Natural killer cell (primary cell): ENCODE measurements at regions not wholly inside any gene's neighbourhood (a gene's known extent, or its start where the extent isn't known, plus 50 kb on each side); places are given as distances from the start of the nearest gene placed in this dataset.
"Not testable (repeated sequence)": the region's sequence is repeated elsewhere in the genome, so short reads cannot be mapped to it uniquely, and the experiment has no call there.

Source experiments
- ATAC-seq, 3 donors: fragments of 150-1000 bp in 2 of 3; fragments of 200-7000 bp in 1 of 3; cut with Tn5 transposase; 1 replicate in 1 of 3; 2 replicates in 2 of 3; pipeline ENCODE4 v1.10.0; 2021; ENCODE audit warnings: mild to moderate bottlenecking in 2 of 3, moderate library complexity in 2 of 3
- DNase-seq, 2 donors: peaks; one replicate each; pipeline versions ENCODE4 v3.0.0 to v3.0.0-alpha.2; 2013 to 2021; ENCODE audit warnings: mixed read lengths in 1 of 2
- H3K27ac ChIP-seq: one replicate; pipeline ENCODE4 v1.5.1; 2013; ENCODE audit warnings: mild to moderate bottlenecking, low read length
- H3K27me3 ChIP-seq: one replicate; pipeline ENCODE4 v1.6.1; 2013; ENCODE audit warnings: low read length; ENCODE audit not compliant: control insufficient read depth, insufficient read depth
- H3K36me3 ChIP-seq: one replicate; pipeline ENCODE4 v1.6.1; 2013; ENCODE audit warnings: low read length; ENCODE audit not compliant: control insufficient read depth, insufficient read depth
- H3K4me1 ChIP-seq: one replicate; pipeline ENCODE4 v1.6.1; 2013; ENCODE audit warnings: low read length; ENCODE audit not compliant: control insufficient read depth, insufficient read depth
- H3K4me3 ChIP-seq: one replicate; pipeline ENCODE4 v1.5.1; 2013; ENCODE audit warnings: low read length
- H3K9me3 ChIP-seq: one replicate; pipeline ENCODE4 v1.6.1; 2013; ENCODE audit warnings: low read length; ENCODE audit not compliant: control insufficient read depth, insufficient read depth
- H3K27ac Mint-ChIP-seq, 2 donors: one replicate each; pipeline ENCODE4 v1.8.0; 2022; ENCODE audit warnings: mild to moderate bottlenecking in 2 of 2, mixed read lengths in 2 of 2, moderate library complexity in 1 of 2
- H3K27me3 Mint-ChIP-seq, 2 donors: one replicate each; pipeline ENCODE4 v1.8.0; 2022; ENCODE audit warnings: low read depth in 2 of 2, mixed read lengths in 2 of 2
- H3K36me3 Mint-ChIP-seq: one replicate; pipeline ENCODE4 v1.8.0; 2022; ENCODE audit warnings: mixed read lengths
- H3K4me1 Mint-ChIP-seq, 2 donors: one replicate each; pipeline ENCODE4 v1.8.0; 2022; ENCODE audit warnings: mixed read lengths in 2 of 2
- H3K4me3 Mint-ChIP-seq: one replicate; pipeline ENCODE4 v1.8.0; 2022; ENCODE audit warnings: mild to moderate bottlenecking, moderate library complexity, mixed read lengths
- H3K9me3 Mint-ChIP-seq, 2 donors: one replicate each; pipeline ENCODE4 v1.8.0; 2022; ENCODE audit warnings: mixed read lengths in 2 of 2
- WGBS: methylation state at CpG from one replicate; pipeline ENCODE4 v1.1.7; 2013; ENCODE audit warnings: missing lambda C conversion rate; ENCODE audit not compliant: insufficient coverage; 5-methylcytosine and 5-hydroxymethylcytosine counted together
- intact Hi-C: fragments of 100-400 bp; cut with micrococcal nuclease; formaldehyde crosslinking; loops from one replicate; pipeline ENCODE4 v1.14.2; 2022
- TF ChIP-seq, protein P1 (sequence below): fragments of 200-600 bp; IDR thresholded peaks from one replicate; pipeline ENCODE4 v1.8.0; 2022; ENCODE audit warnings: antibody characterized with exemption

DNA sequence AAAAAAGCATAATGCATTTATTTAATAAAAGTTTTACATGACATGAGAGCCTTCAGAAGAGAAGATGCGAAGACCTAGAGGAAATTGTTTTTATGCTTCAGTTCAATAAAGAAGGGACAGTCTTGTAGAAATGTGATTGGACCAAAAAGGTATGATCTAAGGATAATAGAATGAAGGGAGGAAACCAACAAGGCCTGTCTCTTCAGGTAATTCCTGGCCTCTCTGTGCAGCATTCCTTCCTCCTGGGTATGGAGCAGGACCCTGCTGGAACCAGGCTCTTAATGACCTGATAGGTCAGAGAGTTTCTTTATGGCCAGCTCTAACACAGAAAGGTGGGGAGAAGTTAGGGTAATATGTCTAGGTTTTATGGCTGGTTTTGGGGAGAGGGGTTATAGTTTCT lies 162.8 kb upstream of the HEY2 start:
- Histone ChIP-seq H3K27me3 (no peaks in the 10 kb centered on the region), H3K36me3 (no peaks in the 10 kb centered on the region), H3K27ac (no peak overlapping the region), H3K4me1 (no peaks in the 10 kb centered on the region), H3K4me3 (no peak overlapping the region), H3K9me3 (no peaks in the 10 kb centered on the region)
- ATAC-seq (no peak), DNase-seq (no peak)
- Mint-ChIP-seq H3K27me3 (peaks cover 3 to 22% of the 10 kb centered on the region in 2 donors), H3K4me1 (no peaks in the 10 kb centered on the region), H3K36me3 (no peaks in the 10 kb centered on the region), H3K9me3 (no peaks in the 10 kb centered on the region), H3K4me3 (no peak overlapping the region), H3K27ac (no peak overlapping the region)
- WGBS: 84% methylated on average over 1 of the region's 1 CpG
- TF ChIP-seq, protein P1, sequence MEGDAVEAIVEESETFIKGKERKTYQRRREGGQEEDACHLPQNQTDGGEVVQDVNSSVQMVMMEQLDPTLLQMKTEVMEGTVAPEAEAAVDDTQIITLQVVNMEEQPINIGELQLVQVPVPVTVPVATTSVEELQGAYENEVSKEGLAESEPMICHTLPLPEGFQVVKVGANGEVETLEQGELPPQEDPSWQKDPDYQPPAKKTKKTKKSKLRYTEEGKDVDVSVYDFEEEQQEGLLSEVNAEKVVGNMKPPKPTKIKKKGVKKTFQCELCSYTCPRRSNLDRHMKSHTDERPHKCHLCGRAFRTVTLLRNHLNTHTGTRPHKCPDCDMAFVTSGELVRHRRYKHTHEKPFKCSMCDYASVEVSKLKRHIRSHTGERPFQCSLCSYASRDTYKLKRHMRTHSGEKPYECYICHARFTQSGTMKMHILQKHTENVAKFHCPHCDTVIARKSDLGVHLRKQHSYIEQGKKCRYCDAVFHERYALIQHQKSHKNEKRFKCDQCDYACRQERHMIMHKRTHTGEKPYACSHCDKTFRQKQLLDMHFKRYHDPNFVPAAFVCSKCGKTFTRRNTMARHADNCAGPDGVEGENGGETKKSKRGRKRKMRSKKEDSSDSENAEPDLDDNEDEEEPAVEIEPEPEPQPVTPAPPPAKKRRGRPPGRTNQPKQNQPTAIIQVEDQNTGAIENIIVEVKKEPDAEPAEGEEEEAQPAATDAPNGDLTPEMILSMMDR: no peak
- intact Hi-C loops: no loop called here

DNA sequence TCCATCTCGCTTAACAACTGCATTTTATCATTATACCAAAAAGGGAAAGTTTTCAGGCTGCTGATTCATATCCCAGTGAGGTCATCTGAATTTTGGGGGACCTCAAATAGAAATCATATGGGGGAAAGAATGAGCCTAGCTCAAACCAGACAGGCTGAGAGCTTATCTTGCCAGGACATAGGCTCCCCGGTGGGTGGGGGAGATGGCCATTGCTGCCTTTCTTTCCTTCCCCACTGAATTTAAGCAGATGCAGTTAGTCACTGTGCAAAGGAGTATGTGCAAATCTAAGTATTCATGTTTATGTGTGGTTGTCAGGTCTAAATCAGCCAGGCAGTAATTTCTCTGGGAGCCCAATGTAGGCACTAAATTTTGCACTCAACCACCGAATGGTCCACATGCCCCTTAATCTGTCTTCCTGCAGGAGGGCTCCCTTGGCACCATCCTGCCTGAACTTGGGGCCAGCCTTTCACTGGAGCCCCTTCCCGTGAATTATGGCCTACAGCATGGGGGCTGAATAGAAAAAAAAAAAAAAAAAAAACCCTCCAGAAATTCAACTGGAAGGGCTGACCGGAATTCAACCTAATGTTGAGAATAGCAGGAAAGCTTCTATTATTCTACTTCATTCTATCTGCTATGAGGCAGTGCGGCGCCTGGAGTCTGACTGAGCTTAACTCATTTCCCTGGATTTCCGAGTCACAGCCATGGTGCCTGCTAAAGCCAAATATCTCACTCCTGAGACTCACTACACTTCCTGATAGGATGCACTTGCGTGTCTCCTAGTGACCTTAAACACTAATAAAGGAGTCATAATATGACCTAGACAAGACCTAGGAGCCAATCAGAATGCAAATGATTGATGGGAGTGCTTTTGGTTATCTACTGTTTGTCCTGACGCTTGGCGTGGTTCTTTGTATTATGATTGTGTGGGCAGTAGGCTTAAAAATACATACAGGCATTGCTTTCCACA lies 161.5 kb upstream of the HEY2 start:
- H3K27me3 ChIP-seq: no peaks in the 10 kb centered on the region
- no peak overlapping the region for H3K27ac Mint-ChIP-seq
- H3K27ac ChIP-seq: no peak overlapping the region
- ATAC-seq: no peak
- WGBS: 88% methylated on average over 9 of the region's 11 CpGs
- TF ChIP-seq, protein P1: no peak
- intact Hi-C loops: no loop called here
- H3K4me1 ChIP-seq: no peaks in the 10 kb centered on the region
- H3K9me3 ChIP-seq: no peaks in the 10 kb centered on the region
- peaks cover 3 to 22% of the 10 kb centered on the region in 2 donors for H3K27me3 Mint-ChIP-seq
- H3K4me3 ChIP-seq: no peak overlapping the region
- no peak overlapping the region for H3K4me3 Mint-ChIP-seq
- no peak for DNase-seq
- no peaks in the 10 kb centered on the region for H3K36me3 Mint-ChIP-seq
- no peaks in the 10 kb centered on the region for H3K4me1 Mint-ChIP-seq
- no peaks in the 10 kb centered on the region for H3K9me3 Mint-ChIP-seq
- H3K36me3 ChIP-seq: no peaks in the 10 kb centered on the region

DNA sequence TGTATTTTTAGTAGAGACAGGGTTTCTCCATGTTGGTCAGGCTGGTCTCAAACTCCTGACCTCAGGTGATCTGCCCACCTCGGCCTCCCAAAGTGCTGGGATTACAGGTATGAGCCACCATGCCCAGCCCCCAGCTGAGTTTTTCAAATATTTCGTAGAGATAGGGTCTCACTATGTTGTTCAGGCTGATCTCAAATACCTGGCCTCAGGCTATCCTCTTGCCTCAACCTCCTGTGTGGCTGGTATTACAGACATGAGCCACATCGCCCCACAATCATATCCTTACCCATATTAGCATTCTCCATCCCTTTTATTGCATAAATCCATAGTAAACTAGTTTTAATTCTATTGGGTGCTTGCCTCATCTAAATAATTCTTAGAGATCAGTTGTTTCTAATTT lies 157.6 kb upstream of the HEY2 start:
- H3K9me3 Mint-ChIP-seq, ATAC-seq, intact Hi-C loops, H3K9me3 ChIP-seq, H3K4me3 Mint-ChIP-seq, H3K4me1 ChIP-seq, H3K27me3 ChIP-seq, H3K27ac Mint-ChIP-seq, H3K4me1 Mint-ChIP-seq, H3K4me3 ChIP-seq, DNase-seq, H3K27ac ChIP-seq, H3K36me3 Mint-ChIP-seq, H3K36me3 ChIP-seq: not testable (repeated sequence)
- peaks cover 3 to 18% of the 10 kb centered on the region in 2 donors for H3K27me3 Mint-ChIP-seq
- WGBS: 83% methylated on average over 3 of the region's 3 CpGs

DNA sequence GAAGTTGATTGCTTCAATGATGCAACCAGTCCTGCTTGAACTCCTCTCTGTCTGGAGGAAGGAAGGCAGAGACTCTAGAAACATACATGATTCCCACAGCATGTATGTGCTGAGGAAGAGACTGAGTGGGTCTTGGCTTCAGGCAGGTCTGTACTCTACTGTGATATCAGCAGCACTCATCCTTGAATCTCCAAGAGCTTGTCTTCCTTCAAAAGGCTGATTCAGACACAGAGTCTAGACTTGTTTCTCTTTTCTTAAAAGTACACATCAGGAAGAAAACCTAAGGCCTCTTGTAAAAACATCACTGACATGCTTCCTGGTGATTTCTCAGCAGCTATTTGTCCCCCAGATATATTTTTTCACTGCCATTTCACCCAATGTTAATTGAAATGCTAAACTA lies 155.7 kb upstream of the HEY2 start:
- Mint-ChIP-seq H3K36me3 (no peaks in the 10 kb centered on the region), H3K27me3 (peaks cover under 1 to 18% of the 10 kb centered on the region in 2 donors), H3K4me1 (no peaks in the 10 kb centered on the region), H3K4me3 (no peak overlapping the region), H3K27ac (no peak overlapping the region), H3K9me3 (no peaks in the 10 kb centered on the region)
- intact Hi-C loops: no loop called here
- no peaks in the 10 kb centered on the region for H3K4me1 ChIP-seq
- H3K4me3 ChIP-seq: no peak overlapping the region
- DNase-seq (no peak), ATAC-seq (no peak)
- no peak overlapping the region for H3K27ac ChIP-seq
- no peaks in the 10 kb centered on the region for H3K9me3 ChIP-seq
- H3K27me3 ChIP-seq: no peaks in the 10 kb centered on the region
- H3K36me3 ChIP-seq: no peaks in the 10 kb centered on the region
- TF ChIP-seq, protein P1: no peak
